Activated T-cell treated with anti-CD3 and anti-CD28 coated beads for 4 hours (primary cell): ENCODE measurements at regions not wholly inside any gene's neighbourhood (a gene's known extent, or its start where the extent isn't known, plus 50 kb on each side); places are given as distances from the start of the nearest gene placed in this dataset.
"Not testable (repeated sequence)": the region's sequence is repeated elsewhere in the genome, so short reads cannot be mapped to it uniquely, and the experiment has no call there.

Source experiments
- DNase-seq: peaks from one replicate; pipeline ENCODE4 v3.0.0-alpha.2; 2020

DNA sequence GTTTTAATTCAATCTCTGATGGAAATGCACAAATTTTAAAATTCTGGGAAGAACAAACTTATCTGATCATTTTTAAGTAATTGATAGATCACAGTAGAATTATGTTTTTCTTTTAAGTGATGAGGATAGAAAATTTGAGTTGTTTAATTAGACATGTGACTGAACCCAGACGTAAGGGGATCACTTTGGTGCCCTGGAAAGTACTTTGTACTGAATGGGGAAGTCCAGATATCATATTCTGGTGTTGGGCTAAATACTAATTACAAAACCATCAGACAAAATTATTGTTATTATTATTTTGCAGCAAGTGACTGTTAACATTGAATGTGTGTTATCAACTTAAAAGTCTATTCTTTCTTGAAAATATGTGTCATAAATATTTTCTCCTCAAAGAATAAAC, 994.6 kb downstream of the TSN start:
- DNase-seq: no peak

DNA sequence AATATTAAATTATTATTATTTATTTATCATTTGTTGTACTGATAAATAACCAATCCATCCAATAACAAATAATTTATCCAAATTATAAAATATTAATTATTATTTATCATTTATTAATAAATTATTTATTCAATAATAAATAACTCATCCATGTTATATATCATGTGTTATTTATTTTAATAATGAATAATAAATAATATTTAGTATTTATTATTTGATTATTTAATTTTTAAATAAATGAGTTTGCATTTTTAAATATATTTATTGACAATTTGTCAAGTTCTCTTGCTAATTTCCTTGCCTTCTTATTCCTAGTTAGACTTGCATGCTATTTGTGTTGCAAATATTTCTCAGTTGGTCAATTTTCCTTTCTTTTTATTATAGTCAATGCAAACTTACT, 995.4 kb downstream of the TSN start:
- DNase-seq: no peak

DNA sequence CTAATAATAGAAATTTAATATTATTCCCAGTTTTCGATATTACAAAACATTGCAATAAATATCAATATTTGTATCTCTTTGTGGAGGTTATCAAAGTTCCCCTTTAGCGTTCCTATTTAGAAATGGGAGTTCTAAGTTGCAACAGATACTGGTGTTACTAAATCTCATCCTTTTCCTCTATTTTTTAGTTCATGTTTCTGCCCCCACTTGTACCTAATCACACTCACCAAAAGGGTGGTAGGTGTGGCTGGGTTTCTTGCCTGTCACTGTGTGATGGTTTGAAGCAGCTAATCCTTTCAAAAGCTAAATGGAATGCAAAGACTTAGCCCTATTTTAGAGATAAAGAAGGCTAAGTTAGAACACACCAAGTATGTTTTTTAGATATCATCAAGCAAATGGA, 997.9 kb downstream of the TSN start:
- DNase-seq: no peak

GRCh38 chr2:122754561-122754960, 999.1 kb downstream of the TSN start:
- DNase-seq: no peak

GRCh38 chr2:122755281-122755780, 999.9 kb downstream of the TSN start:
- DNase-seq: no peak

DNA sequence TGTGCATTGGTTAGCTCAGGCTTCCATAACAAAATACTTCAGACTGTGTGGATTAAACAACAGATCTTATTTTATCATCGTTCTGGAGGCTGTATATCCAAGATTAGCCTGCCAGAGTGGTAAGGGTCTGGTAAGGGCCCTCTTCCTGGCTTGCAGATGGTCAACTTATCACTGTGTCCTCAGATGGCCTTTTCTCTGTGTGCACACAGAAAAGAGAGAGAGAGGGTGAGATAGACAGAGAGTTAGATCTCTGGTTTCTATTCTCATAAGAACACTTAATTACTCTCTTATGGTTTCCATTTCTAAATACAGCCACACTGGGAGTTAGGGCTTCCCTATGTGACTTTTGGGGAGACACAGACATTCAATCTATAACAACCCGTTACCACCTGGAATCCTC, 1003.5 kb downstream of the TSN start:
- no peak for DNase-seq

- DNase-seq: no peak
Measured at GRCh38 chr2:122764014-122764413, 1008.6 kb downstream of the TSN start.

- no peak for DNase-seq
Measured at GRCh38 chr2:122780251-122780650, 1024.8 kb downstream of the TSN start.

GRCh38 chr2:122794100-122794499, 1038.6 kb downstream of the TSN start:
- DNase-seq: no peak

GRCh38 chr2:122795763-122796162, 1040.3 kb downstream of the TSN start:
- DNase-seq: no peak

DNA sequence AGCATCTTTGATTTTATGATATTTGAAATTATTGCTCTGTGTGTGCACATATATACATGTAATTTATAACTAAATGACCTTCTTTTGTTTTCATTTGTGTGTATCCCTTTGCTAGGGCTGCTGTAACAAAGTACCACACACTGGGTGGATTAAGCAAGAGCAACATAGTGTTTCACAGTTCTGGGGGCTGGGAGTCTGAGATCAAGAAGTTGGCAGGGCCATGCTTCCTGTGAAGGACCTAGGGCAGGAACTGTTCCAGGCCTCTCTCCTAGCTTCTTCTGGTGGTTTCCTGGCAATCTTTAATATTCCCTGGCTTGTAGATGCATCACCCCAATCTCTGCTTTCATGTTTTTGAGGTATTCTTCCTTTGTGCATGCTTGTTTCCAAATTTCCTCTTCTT, 1043.9 kb downstream of the TSN start:
- no peak for DNase-seq

DNA sequence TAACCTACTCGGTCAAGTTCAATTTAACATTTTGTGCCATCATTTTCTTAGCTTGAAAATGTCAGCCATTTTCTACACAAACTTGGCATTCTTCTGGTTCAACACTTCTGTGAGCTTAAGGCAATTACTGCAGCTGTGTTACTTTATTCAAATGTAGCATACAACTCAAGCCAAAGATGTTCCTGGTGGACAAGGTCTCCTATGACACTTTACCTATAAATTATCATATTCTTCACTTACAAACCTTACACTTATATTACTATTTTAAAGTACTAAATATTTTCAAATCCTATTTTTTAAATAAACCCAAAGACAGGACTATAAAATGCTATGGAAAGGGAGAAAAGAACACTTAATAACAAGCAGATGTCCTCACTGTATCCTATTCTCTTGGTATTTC, 1045.3 kb downstream of the TSN start:
- DNase-seq: no peak

- DNase-seq: no peak
Measured at GRCh38 chr2:122804494-122804893, 1049.0 kb downstream of the TSN start.

GRCh38 chr2:122805346-122805745, 1049.9 kb downstream of the TSN start:
- DNase-seq: no peak

DNA sequence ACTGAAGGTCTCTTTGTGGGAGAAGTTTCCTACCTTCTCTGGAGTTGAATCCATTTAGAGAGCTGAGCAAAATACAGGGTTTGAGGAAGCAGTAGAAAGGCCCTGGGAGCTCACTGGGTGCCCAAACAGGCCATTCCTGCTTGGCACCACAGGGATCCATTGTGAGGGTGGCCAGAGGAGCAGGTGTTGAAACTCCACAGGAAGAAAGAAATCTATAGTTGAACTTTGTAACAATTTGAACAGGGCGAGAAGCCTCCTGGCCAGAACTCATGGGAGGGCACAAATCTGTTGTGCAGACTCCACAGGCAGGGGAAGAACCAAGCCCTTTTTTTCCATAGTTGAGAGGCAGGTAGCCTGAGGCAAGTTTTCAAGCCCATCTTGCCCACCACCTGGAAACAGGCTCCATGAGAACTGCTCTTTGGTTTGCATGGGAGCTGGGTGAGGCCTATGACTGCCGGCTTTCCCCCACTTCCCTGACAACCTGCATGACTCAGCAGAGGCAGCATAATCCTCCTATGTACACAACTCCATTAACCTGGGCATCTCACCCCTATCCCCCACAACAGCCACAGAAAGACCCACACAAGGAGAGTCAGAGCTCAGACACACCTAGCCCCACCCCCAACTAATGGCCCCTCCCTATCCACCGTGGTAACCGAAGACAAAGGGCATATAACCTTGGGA, 1053.0 kb downstream of the TSN start:
- DNase-seq: no peak

DNA sequence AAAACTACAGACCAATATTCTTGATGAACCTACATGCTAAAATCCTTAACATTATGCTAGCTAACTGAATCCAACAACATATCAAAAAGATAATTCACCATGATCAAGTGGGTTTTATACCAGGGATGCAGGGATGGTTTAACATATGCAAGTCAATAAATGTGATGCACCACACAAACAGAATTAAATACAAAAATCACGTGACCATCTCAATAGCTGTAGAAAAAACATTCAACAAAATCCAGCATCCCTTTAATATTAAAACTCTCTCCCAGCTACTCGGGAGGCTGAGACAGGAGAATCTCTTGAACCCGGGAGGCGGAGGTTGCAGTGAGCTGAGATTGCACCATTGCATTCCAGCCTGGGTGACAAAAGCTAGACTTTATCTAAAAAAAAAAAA, 1056.8 kb downstream of the TSN start:
- DNase-seq: not testable (repeated sequence)

DNA sequence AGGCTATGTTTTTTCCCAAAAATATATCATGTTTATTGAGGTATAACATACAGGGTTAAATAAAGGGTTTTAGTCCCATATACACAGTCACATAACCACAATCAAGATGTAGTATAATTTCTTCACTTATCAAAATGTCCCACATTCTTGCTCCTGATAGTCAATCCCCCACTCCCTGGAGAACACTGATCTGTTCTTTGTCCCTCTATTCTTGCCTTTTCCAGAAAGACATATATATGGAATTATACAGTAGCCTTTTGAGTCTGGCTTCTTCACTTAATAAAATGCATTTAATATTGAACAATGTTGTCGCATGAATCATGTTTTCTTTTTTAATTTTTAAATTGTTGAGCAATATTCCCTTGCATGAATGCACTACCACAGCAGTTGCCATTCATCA, 1059.7 kb downstream of the TSN start:
- no peak for DNase-seq

DNA sequence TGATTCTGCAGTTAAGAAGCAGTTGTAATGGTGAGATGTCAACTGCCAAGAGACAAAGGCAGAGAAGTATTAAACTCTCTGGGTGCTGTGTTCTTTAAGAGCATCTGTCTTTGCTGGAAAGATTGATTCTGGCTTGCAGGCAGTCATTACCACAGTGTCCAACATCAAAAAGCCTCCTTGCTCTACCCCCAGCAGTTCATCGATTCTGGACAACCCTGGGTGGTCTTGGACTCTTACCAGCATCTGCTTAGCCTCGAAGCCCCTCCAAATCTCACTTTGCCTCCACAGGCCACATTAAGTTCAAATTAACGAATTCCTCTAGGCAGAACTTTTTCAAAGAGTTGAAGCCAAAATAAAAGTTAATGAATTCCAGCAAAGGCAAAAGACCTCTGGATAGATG, 1061.4 kb downstream of the TSN start:
- no peak for DNase-seq

DNA sequence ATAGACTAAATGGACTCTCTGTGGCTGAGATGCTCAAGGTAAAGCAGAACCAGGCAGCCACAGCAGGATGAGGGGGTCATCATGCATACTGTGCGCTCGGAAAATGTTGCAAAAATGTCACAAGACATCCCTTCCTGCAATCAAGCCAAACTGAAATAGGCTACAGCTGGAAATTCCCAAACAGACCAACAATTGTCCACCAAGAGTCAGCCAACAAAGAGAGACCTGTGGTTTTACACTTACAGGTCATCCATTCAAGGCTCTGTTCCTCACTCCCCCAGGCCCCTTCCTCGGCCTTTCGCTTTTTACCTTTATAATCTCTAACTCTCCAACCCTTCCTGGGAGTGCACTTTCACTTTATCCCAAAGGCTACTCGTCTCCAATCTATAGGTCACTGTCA, 1066.9 kb downstream of the TSN start:
- DNase-seq: no peak

DNA sequence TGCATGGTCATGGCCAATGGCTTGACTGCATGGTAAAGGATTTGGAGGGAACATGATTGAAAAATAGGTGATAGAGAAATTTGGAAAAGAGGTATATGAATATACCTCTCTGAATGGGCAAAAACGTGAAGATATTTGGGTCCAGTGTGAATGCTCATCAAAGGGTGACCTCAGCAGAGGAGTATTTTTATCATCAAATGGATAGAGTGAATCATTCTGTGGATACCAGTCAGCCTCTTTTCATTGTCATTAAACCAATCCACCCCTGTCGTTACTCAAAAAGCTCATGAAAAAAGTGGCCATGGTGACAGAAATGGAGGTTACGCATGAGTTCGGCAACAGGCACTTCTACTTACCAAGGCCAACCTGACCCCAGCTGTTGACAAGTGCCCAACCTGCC, 1074.7 kb downstream of the TSN start:
- no peak for DNase-seq

- DNase-seq: no peak
Measured at GRCh38 chr2:122831649-122832048, 1076.2 kb downstream of the TSN start.

DNA sequence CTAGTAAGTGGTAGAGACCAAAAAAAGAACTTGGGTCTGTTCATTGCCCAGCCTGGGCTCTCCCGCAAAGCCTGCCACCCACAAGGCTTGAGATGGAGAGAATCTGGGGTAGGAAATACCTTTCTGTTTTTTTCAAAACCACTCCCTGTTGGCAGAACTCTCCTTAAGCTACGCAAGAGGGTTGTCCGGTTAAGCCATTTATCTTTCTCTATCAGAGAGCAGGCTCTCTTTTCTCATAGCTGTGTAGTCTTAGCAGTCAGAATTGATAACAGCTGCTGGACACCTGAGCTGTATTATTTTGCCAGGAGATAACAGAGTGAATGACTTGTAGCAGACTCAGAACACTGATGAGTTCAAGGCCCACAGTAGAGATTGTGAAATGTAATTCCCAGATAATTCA, 1088.1 kb downstream of the TSN start:
- no peak for DNase-seq

DNA sequence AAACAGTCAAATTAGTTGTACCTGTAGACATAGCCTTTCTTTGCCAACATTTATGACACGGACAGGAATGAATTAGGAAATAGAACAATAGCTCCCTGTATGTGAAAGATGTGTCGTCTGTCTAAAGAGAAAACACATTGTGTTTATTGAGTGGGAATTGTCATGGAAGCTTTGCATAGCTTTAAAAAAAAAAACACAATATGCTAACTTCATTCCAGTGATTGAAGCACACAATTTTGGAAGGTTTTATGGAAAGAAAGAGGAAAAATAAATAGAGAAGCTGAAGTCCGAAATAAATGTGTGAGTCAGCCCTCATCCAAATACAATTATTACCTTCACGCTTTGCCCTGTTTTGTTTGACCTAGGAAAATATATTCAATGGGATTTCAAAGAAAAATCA, 1095.7 kb downstream of the TSN start:
- DNase-seq: no peak

GRCh38 chr2:122851972-122852531, 1096.6 kb downstream of the TSN start:
- no peak for DNase-seq

- DNase-seq: no peak
Measured at GRCh38 chr2:122856696-122857095, 1101.2 kb downstream of the TSN start.
